ENCODE measurements at regions not wholly inside any gene's neighbourhood (a gene's known extent, or its start where the extent isn't known, plus 50 kb on each side); places are given as distances from the start of the nearest gene placed in this dataset.

DNA sequence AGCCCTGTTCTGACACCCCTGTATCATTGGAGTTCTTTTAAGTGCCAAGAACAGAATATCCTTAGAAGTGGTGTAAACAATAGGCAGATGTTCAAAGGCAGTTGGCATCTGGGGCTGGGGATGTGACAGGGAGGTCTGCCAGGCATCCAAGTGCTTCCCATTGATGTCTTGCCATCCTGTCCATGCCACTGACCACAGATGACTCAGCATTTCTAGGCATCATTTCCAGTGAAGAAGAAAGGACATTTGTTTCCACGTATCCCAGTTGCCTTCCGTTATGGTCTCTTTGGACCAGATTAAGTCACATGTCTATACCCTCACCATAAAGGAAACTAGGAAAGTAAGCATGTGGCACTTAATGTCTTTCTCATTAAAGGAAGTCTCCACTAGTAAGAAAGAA, 76.7 kb upstream of the BARX2 start:
- Mint-ChIP-seq H3K4me3 (no peak overlapping the region), H3K27ac (no peak overlapping the region), H3K36me3 (no peaks in the 10 kb centered on the region), H3K4me1 (peaks cover 9% of the 10 kb centered on the region), H3K9me3 (no peaks in the 10 kb centered on the region), H3K27me3 (ENCODE audit: low read depth) (no peaks in the 10 kb centered on the region; the same call in 1 of the 2 replicates)
- CTCF ChIA-PET = no interaction called here
- TF ChIP-seq NR2C2 (CRISPR knock-in tag; IDR thresholded peaks at IDR 0.05) (no peak), NFE2L1 (CRISPR knock-in tag; IDR thresholded peaks at IDR 0.05) (no peak), TCF7 (CRISPR knock-in tag; IDR thresholded peaks at IDR 0.05; ENCODE audit: low read depth) (no peak), ELF4 (CRISPR knock-in tag; IDR thresholded peaks at IDR 0.05; ENCODE audit: low read depth) (no peak), CREM (CRISPR knock-in tag; IDR thresholded peaks at IDR 0.05) (no peak), NFATC4 (CRISPR knock-in tag; IDR thresholded peaks at IDR 0.05) (no peak), ZNF317 (CRISPR knock-in tag; IDR thresholded peaks at IDR 0.05; ENCODE audit: borderline replicate concordance, low read depth) (no peak), ETV6 (CRISPR knock-in tag; IDR thresholded peaks at IDR 0.05) (no peak), CBFB (CRISPR knock-in tag; IDR thresholded peaks at IDR 0.05; ENCODE audit: low read depth) (no peak), GRHL2 (CRISPR knock-in tag; IDR thresholded peaks at IDR 0.05; ENCODE audit: insufficient replicate concordance, severe bottlenecking) (no peak), ZNF396 (CRISPR knock-in tag; IDR thresholded peaks at IDR 0.05; ENCODE audit: borderline replicate concordance) (no peak), GTF2I (CRISPR knock-in tag; conservative IDR thresholded peaks at IDR 0.05) (no peak), NR1H2 (CRISPR knock-in tag; IDR thresholded peaks at IDR 0.05) (no peak), MXD4 (CRISPR knock-in tag; IDR thresholded peaks at IDR 0.05; ENCODE audit: borderline replicate concordance) (no peak), SOX15 (CRISPR knock-in tag; IDR thresholded peaks at IDR 0.05) (no peak)
- TF ChIP-seq, protein P1, sequence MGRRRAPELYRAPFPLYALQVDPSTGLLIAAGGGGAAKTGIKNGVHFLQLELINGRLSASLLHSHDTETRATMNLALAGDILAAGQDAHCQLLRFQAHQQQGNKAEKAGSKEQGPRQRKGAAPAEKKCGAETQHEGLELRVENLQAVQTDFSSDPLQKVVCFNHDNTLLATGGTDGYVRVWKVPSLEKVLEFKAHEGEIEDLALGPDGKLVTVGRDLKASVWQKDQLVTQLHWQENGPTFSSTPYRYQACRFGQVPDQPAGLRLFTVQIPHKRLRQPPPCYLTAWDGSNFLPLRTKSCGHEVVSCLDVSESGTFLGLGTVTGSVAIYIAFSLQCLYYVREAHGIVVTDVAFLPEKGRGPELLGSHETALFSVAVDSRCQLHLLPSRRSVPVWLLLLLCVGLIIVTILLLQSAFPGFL (CRISPR knock-in tag; IDR thresholded peaks at IDR 0.05; ENCODE audit: borderline replicate concordance) = no peak
- TF ChIP-seq, protein P2, sequence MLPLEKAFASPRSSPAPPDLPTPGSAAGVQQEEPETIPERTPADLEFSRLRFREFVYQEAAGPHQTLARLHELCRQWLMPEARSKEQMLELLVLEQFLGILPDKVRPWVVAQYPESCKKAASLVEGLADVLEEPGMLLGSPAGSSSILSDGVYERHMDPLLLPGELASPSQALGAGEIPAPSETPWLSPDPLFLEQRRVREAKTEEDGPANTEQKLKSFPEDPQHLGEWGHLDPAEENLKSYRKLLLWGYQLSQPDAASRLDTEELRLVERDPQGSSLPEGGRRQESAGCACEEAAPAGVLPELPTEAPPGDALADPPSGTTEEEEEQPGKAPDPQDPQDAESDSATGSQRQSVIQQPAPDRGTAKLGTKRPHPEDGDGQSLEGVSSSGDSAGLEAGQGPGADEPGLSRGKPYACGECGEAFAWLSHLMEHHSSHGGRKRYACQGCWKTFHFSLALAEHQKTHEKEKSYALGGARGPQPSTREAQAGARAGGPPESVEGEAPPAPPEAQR (CRISPR knock-in tag; IDR thresholded peaks at IDR 0.05) = no peak
- TF ChIP-seq, protein P3, sequence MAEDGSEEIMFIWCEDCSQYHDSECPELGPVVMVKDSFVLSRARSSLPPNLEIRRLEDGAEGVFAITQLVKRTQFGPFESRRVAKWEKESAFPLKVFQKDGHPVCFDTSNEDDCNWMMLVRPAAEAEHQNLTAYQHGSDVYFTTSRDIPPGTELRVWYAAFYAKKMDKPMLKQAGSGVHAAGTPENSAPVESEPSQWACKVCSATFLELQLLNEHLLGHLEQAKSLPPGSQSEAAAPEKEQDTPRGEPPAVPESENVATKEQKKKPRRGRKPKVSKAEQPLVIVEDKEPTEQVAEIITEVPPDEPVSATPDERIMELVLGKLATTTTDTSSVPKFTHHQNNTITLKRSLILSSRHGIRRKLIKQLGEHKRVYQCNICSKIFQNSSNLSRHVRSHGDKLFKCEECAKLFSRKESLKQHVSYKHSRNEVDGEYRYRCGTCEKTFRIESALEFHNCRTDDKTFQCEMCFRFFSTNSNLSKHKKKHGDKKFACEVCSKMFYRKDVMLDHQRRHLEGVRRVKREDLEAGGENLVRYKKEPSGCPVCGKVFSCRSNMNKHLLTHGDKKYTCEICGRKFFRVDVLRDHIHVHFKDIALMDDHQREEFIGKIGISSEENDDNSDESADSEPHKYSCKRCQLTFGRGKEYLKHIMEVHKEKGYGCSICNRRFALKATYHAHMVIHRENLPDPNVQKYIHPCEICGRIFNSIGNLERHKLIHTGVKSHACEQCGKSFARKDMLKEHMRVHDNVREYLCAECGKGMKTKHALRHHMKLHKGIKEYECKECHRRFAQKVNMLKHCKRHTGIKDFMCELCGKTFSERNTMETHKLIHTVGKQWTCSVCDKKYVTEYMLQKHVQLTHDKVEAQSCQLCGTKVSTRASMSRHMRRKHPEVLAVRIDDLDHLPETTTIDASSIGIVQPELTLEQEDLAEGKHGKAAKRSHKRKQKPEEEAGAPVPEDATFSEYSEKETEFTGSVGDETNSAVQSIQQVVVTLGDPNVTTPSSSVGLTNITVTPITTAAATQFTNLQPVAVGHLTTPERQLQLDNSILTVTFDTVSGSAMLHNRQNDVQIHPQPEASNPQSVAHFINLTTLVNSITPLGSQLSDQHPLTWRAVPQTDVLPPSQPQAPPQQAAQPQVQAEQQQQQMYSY (CRISPR knock-in tag; IDR thresholded peaks at IDR 0.05) = no peak
- TF ChIP-seq, protein P4, sequence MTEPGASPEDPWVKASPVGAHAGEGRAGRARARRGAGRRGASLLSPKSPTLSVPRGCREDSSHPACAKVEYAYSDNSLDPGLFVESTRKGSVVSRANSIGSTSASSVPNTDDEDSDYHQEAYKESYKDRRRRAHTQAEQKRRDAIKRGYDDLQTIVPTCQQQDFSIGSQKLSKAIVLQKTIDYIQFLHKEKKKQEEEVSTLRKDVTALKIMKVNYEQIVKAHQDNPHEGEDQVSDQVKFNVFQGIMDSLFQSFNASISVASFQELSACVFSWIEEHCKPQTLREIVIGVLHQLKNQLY (CRISPR knock-in tag; IDR thresholded peaks at IDR 0.05) = no peak
- TF ChIP-seq, protein P5, sequence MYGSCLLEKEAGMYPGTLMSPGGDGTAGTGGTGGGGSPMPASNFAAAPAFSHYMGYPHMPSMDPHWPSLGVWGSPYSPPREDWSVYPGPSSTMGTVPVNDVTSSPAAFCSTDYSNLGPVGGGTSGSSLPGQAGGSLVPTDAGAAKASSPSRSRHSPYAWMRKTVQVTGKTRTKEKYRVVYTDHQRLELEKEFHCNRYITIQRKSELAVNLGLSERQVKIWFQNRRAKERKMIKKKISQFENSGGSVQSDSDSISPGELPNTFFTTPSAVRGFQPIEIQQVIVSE (CRISPR knock-in tag; IDR thresholded peaks at IDR 0.05; ENCODE audit: borderline replicate concordance) = no peak
- ATAC-seq (no peak), DNase-seq (ENCODE audit: low spot score) (no peak)
- POLR2A ChIA-PET = no interaction called here

DNA sequence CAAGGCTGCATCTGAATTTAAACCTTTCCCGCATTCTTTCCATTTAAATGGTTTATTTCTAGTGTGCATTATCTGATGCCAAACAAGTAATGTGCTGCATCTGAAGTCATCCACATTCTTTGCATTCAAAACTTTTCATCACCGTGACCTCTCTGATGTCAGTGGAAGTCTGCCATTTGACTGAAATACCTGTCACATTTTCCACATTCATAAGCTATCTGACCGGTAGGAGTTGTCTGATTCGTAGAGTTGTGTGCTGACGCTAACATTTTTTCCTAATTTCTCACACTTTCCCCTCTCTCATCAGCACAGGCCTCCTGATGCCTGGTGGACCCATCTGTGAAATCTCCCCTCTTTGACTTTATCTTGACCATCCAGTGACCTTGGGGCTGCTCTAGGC, 79.9 kb upstream of the BARX2 start:
- ATAC-seq (no peak), DNase-seq (ENCODE audit: low spot score) (no peak)
- CTCF ChIA-PET = no interaction called here
- no peaks in the 10 kb centered on the region; the same call in 1 of the 2 replicates for H3K27me3 Mint-ChIP-seq (ENCODE audit: low read depth)
- H3K27ac Mint-ChIP-seq = no peak overlapping the region
- no peak overlapping the region for H3K4me3 Mint-ChIP-seq
- H3K36me3 Mint-ChIP-seq = no peaks in the 10 kb centered on the region
- H3K4me1 Mint-ChIP-seq = peaks cover 21% of the 10 kb centered on the region
- no peaks in the 10 kb centered on the region for H3K9me3 Mint-ChIP-seq
- POLR2A ChIA-PET = no interaction called here
- TF ChIP-seq, protein P6, sequence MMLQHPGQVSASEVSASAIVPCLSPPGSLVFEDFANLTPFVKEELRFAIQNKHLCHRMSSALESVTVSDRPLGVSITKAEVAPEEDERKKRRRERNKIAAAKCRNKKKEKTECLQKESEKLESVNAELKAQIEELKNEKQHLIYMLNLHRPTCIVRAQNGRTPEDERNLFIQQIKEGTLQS (CRISPR knock-in tag; conservative IDR thresholded peaks at IDR 0.05) = no peak
- TF ChIP-seq FOXK1 (CRISPR knock-in tag; IDR thresholded peaks at IDR 0.05) = no peak
